ENCODE measurements at regions not wholly inside any gene's neighbourhood (a gene's known extent, or its start where the extent isn't known, plus 50 kb on each side); places are given as distances from the start of the nearest gene placed in this dataset.

DNA sequence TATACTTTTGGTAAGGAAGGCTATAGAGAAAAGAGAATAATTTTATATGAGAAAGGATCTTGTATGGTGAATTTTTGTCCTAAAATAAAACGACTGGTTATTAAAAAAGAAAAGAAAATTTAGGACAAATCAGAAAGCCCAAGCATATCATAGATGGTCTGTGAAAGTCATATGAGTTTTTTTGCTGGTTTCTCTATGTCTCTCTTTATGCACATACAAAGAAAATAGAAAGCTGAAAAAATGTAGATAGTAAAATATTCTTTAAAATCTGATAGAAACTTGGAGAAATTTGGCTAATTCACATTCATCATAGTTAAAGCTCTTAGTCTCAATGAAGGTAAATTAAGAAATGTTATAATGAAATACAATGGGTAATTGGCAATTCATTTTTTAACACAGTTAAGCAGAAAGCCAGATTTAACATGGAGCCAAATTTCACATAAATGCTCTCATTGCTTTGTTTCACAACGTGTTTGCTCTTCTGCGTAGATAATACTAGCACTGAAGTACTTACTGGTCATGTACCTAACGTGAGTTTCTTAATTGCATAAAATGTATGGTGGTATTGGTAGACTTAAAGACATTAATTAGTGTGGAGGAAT lies 621.5 kb upstream of the ATXN8OS start:
- no peak for TF ChIP-seq FOXM1 (IDR thresholded peaks at IDR 0.05; ENCODE audit: low read depth)
- no peak for TF ChIP-seq RXRA (IDR thresholded peaks at IDR 0.05; ENCODE audit: borderline replicate concordance, low read depth)
- TF ChIP-seq MEF2A (IDR thresholded peaks at IDR 0.05; ENCODE audit: borderline replicate concordance, low read depth) = no peak
- TF ChIP-seq, protein P1, sequence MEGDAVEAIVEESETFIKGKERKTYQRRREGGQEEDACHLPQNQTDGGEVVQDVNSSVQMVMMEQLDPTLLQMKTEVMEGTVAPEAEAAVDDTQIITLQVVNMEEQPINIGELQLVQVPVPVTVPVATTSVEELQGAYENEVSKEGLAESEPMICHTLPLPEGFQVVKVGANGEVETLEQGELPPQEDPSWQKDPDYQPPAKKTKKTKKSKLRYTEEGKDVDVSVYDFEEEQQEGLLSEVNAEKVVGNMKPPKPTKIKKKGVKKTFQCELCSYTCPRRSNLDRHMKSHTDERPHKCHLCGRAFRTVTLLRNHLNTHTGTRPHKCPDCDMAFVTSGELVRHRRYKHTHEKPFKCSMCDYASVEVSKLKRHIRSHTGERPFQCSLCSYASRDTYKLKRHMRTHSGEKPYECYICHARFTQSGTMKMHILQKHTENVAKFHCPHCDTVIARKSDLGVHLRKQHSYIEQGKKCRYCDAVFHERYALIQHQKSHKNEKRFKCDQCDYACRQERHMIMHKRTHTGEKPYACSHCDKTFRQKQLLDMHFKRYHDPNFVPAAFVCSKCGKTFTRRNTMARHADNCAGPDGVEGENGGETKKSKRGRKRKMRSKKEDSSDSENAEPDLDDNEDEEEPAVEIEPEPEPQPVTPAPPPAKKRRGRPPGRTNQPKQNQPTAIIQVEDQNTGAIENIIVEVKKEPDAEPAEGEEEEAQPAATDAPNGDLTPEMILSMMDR (IDR thresholded peaks at IDR 0.05) = no peak
- TF ChIP-seq FOXJ3 (CRISPR knock-in tag; IDR thresholded peaks at IDR 0.05) = no peak
- TF ChIP-seq, protein P2, sequence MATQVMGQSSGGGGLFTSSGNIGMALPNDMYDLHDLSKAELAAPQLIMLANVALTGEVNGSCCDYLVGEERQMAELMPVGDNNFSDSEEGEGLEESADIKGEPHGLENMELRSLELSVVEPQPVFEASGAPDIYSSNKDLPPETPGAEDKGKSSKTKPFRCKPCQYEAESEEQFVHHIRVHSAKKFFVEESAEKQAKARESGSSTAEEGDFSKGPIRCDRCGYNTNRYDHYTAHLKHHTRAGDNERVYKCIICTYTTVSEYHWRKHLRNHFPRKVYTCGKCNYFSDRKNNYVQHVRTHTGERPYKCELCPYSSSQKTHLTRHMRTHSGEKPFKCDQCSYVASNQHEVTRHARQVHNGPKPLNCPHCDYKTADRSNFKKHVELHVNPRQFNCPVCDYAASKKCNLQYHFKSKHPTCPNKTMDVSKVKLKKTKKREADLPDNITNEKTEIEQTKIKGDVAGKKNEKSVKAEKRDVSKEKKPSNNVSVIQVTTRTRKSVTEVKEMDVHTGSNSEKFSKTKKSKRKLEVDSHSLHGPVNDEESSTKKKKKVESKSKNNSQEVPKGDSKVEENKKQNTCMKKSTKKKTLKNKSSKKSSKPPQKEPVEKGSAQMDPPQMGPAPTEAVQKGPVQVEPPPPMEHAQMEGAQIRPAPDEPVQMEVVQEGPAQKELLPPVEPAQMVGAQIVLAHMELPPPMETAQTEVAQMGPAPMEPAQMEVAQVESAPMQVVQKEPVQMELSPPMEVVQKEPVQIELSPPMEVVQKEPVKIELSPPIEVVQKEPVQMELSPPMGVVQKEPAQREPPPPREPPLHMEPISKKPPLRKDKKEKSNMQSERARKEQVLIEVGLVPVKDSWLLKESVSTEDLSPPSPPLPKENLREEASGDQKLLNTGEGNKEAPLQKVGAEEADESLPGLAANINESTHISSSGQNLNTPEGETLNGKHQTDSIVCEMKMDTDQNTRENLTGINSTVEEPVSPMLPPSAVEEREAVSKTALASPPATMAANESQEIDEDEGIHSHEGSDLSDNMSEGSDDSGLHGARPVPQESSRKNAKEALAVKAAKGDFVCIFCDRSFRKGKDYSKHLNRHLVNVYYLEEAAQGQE (IDR thresholded peaks at IDR 0.05; ENCODE audit: low read depth, low read length) = no peak
- TF ChIP-seq CHD2 (IDR thresholded peaks at IDR 0.05; ENCODE audit: low read length, partially characterized antibody) = no peak

Data from SK-N-SH (cell line).